Transverse colon (tissue), 4 donors: ENCODE measurements at regions not wholly inside any gene's neighbourhood (a gene's known extent, or its start where the extent isn't known, plus 50 kb on each side); places are given as distances from the start of the nearest gene placed in this dataset.
A peak's percentile ranks its signal among the peaks of the same experiment; 100 is the strongest.

Experiments used
- DNase-seq: peaks from one replicate; pipeline ENCODE4 v3.0.0-alpha.2; 2019
- H3K27ac ChIP-seq, 4 donors: fragments of 200-600 bp; sonication (generic); 2 replicates each; pipeline ENCODE4 v1.5.1; 2016 to 2018; ENCODE audit warnings: inconsistent platforms in 4 of 4
- H3K27me3 ChIP-seq: fragments of 200-600 bp; sonication (generic); 2 replicates; pipeline ENCODE4 v1.5.1; 2017; ENCODE audit warnings: inconsistent platforms
- H3K36me3 ChIP-seq, 4 donors: fragments of 200-600 bp; sonication (generic); 2 replicates each; pipeline ENCODE4 v1.5.1; 2017 to 2019; ENCODE audit warnings: inconsistent platforms in 4 of 4
- H3K4me1 ChIP-seq, 4 donors: fragments of 200-600 bp; sonication (generic); 2 replicates each; pipeline ENCODE4 v1.5.1; 2017 to 2020; ENCODE audit warnings: inconsistent platforms in 4 of 4
- H3K4me3 ChIP-seq, 4 donors: fragments of 200-600 bp; sonication (generic); 1 replicate in 1 of 4; 2 replicates in 3 of 4; pipeline versions ENCODE4 v1.5.1 to v1.6.1; 2017 to 2019; ENCODE audit warnings: inconsistent platforms in 4 of 4
- H3K9me3 ChIP-seq, 2 donors: fragments of 200-600 bp; sonication (generic); 2 replicates each; pipeline ENCODE4 v1.5.1; 2017 to 2019; ENCODE audit warnings: inconsistent platforms in 2 of 2
- EP300 ChIP-seq: sonication (generic); formaldehyde crosslinking; IDR thresholded peaks from one replicate; pipeline ENCODE4 v1.6.1; 2017; ENCODE audit warnings: antibody characterized with exemption, low read depth
- POLR2A ChIP-seq: fragments of 450-650 bp; IDR thresholded peaks from one replicate; pipeline ENCODE4 v1.6.1; 2016; ENCODE audit warnings: antibody characterized with exemption, mild to moderate bottlenecking, moderate library complexity
- POLR2AphosphoS5 ChIP-seq, 3 donors: sonication (generic); formaldehyde crosslinking; IDR thresholded peaks; one replicate each; pipeline ENCODE4 v1.6.1; 2016; ENCODE audit warnings: antibody characterized with exemption in 3 of 3
- WGBS, 2 donors: methylation state at CpG; one replicate each; pipeline ENCODE4 v1.1.5; 2018; ENCODE audit warnings: low coverage in 1 of 2; 5-methylcytosine and 5-hydroxymethylcytosine counted together
- in situ Hi-C, 4 donors: fragments of 200-750 bp; cut with MboI; loops; one replicate each; pipeline versions ENCODE4 v1.15.0 to v1.15.1; 2017; ENCODE audit warnings: low sequenced_read_pairs in 3 of 4, low pct_ligation_motif_present in 1 of 4, low pct_unique_long_range_greater_than_20kb in 1 of 4
- intact Hi-C: fragments of 100-400 bp; cut with DNase I; formaldehyde crosslinking; loops from one replicate; pipeline ENCODE4 v1.15.1; 2023; ENCODE audit warnings: low total_unique reads
- TF ChIP-seq, protein P1 (sequence below), 5 experiments: fragments of 200-600 bp in 3 of 5; fragments of 450-650 bp in 2 of 5; sonication (generic) in 3 of 5; IDR thresholded peaks; 1 replicate in 2 of 5; 2 replicates in 3 of 5; pipeline ENCODE4 v1.5.1; 2016 to 2017; ENCODE audit warnings: antibody characterized with exemption in 5 of 5, inconsistent platforms in 3 of 5, mild to moderate bottlenecking in 2 of 5, moderate library complexity in 1 of 5

- DNase-seq, result no peak
- H3K4me1 ChIP-seq, result peaks cover 0 to 10% (median 3%) of the 10 kb centered on the region in 4 donors
- H3K27ac ChIP-seq, result no peak overlapping the region
- in situ Hi-C loops (no loop called here), intact Hi-C loops (no loop called here)
- no peaks in the 10 kb centered on the region for H3K36me3 ChIP-seq
- 74 to 79% methylated on average over 2 of the region's 2 CpGs for WGBS, 2 donors
- TF ChIP-seq EP300, result no peak
- TF ChIP-seq POLR2AphosphoS5 (IDR thresholded peaks at IDR 0.05), result no peak
- TF ChIP-seq POLR2A, result no peak
- TF ChIP-seq, protein P1, sequence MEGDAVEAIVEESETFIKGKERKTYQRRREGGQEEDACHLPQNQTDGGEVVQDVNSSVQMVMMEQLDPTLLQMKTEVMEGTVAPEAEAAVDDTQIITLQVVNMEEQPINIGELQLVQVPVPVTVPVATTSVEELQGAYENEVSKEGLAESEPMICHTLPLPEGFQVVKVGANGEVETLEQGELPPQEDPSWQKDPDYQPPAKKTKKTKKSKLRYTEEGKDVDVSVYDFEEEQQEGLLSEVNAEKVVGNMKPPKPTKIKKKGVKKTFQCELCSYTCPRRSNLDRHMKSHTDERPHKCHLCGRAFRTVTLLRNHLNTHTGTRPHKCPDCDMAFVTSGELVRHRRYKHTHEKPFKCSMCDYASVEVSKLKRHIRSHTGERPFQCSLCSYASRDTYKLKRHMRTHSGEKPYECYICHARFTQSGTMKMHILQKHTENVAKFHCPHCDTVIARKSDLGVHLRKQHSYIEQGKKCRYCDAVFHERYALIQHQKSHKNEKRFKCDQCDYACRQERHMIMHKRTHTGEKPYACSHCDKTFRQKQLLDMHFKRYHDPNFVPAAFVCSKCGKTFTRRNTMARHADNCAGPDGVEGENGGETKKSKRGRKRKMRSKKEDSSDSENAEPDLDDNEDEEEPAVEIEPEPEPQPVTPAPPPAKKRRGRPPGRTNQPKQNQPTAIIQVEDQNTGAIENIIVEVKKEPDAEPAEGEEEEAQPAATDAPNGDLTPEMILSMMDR (IDR thresholded peaks at IDR 0.05), result no peak
- no peaks in the 10 kb centered on the region for H3K9me3 ChIP-seq
- H3K4me3 ChIP-seq, result no peak overlapping the region
- no peaks in the 10 kb centered on the region for H3K27me3 ChIP-seq
These were observed 59.3 kb upstream of the CARMIL1 start for GRCh38 chr6:25219917-25220278.

DNA sequence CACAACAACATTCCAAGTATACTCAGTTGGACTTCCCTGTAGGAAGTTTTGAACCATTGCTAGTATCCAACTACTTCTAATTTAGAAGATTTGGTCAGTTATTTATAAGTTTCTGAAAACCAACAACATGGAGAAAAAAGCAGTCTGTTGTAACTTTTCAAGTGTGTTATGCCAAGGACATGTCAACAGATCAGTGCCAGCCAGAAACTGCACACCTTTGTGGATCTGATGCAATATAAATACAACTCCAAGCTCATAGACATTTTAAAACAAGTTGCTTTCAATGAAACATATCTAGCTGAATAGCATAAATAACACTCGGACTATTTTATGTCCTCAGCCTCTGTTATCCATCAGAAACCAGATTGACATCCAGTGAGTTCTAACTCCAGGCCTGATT is 58.3 kb upstream of the CARMIL1 start:
- intact Hi-C loops, result no loop called here
- no peaks in the 10 kb centered on the region for H3K27me3 ChIP-seq
- peaks cover 0 to 10% (median 3%) of the 10 kb centered on the region in 4 donors for H3K4me1 ChIP-seq
- no peak for TF ChIP-seq EP300
- TF ChIP-seq, protein P1 (IDR thresholded peaks at IDR 0.05), result no peak
- no peak for TF ChIP-seq POLR2AphosphoS5 (IDR thresholded peaks at IDR 0.05)
- TF ChIP-seq POLR2A, result no peak
- in situ Hi-C loops, result no loop called here
- no peak overlapping the region for H3K4me3 ChIP-seq
- DNase-seq, result no peak
- 63 to 66% methylated on average over 1 of the region's 1 CpG for WGBS, 2 donors
- no peaks in the 10 kb centered on the region for H3K36me3 ChIP-seq
- H3K9me3 ChIP-seq, result no peaks in the 10 kb centered on the region
- H3K27ac ChIP-seq, result no peak overlapping the region

DNA sequence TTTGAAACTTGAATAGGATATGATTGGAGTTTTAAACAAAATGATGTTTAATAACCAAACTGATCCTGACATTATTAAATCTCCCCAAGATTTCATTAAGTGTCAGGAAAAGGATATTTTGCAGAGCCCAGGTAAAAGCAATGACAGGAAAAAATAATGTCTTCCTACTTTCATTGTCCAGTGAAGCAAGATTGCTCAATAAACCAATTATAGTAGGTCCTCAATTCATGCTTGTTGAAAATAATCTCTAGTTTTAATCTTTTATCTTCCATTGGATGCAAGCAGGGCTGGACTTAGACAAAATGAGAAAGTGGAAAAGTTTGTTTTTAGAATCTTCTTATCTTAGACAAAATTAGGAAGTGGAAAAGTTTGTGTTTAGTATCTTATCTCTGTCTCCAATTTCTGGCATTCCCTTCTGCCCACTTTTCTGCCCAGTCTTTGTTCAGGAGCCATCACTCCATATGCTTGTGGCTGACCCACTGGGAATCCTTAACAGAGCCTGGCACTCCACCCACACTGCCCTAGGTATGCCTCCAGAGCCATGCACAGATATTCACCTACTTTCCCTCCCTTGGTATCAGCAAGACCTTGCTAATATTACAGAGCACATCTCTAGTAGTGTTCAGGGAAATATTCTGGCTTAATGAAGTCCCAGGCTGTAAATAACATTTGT is 57.0 kb upstream of the CARMIL1 start:
- in situ Hi-C loops, result no loop called here
- DNase-seq, result no peak
- H3K27me3 ChIP-seq, result no peaks in the 10 kb centered on the region
- H3K36me3 ChIP-seq, result no peaks in the 10 kb centered on the region
- TF ChIP-seq POLR2A, result no peak
- no peak for TF ChIP-seq POLR2AphosphoS5 (IDR thresholded peaks at IDR 0.05)
- TF ChIP-seq, protein P1 (IDR thresholded peaks at IDR 0.05), result no peak
- TF ChIP-seq EP300, result no peak
- H3K4me1 ChIP-seq, result peaks cover 0 to 10% (median 3%) of the 10 kb centered on the region in 4 donors
- no peaks in the 10 kb centered on the region for H3K9me3 ChIP-seq
- H3K4me3 ChIP-seq, result no peak overlapping the region
- intact Hi-C loops, result no loop called here
- no peak overlapping the region for H3K27ac ChIP-seq

DNA sequence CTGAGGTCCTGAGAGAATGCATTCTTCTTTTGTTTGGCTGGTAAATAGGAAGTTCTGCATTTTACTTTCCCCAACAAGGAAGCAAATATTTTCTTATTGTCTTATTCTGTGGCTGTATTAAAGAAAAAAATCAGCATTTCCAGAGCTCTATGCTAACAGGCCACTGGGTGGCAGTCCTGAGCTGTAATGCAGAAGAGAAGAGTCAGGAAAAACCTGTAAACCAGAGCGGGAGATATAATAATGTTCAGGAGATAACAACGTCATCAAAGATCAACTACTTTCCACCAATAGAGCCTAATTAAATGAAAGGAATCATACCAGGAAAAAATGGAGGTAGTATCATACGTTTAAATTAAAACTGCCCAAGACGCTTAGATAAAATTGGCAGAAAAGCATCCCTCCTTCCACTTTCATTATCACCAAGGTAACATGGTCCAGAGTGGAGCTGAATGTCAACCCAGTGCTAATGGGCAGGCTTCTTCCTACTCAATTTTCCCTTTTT is 55.6 kb upstream of the CARMIL1 start:
- in situ Hi-C loops, result no loop called here

More for the DNA sequence above, 55.6 kb upstream of the CARMIL1 start:
- peak; percentile 78 for DNase-seq
- no peak for TF ChIP-seq POLR2A
- TF ChIP-seq, protein P1 (IDR thresholded peaks at IDR 0.05), result peak; percentile 79 to 95 (median 89)
- Histone ChIP-seq H3K36me3 (no peaks in the 10 kb centered on the region), H3K27ac (no peak overlapping the region), H3K9me3 (no peaks in the 10 kb centered on the region), H3K27me3 (no peaks in the 10 kb centered on the region), H3K4me1 (peaks cover 0 to 10% (median 3%) of the 10 kb centered on the region in 4 donors), H3K4me3 (peak overlapping the region in 1 of 4 donors; percentile 4)
- intact Hi-C loops, result no loop called here
- 3 to 14% methylated on average over 4 of the region's 4 CpGs for WGBS, 2 donors
